HG02678 (cell line): ENCODE measurements at regions not wholly inside any gene's neighbourhood (a gene's known extent, or its start where the extent isn't known, plus 50 kb on each side); places are given as distances from the start of the nearest gene placed in this dataset.
A peak's percentile ranks its signal among the peaks of the same experiment; 100 is the strongest.

Experiments used
- ATAC-seq: cut with Tn5 transposase; IDR thresholded peaks from one replicate; pipeline ENCODE4 v1.9.1; 2021; ENCODE audit warnings: mild to moderate bottlenecking, moderate library complexity; ENCODE audit not compliant: unreplicated experiment

DNA sequence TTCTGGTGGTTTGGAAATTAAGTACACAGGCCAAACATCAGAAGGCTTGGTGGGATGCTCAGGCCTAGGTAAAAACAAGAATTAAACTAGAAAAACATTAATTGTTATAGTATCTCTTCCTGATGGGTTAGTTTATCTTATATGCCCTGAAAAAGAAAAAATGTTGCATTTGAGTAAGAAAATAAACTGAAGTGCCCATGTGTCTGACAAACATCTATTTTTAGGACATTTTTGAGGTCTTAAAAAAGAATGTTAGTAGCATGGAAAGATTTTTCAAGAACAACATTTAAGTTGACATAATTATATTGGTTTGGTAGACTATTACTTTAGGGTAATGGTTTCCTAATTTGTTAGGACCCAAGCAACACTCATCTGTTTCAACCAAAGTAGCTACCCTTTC lies 140.1 kb upstream of the RND3 start:
- no peak for ATAC-seq

DNA sequence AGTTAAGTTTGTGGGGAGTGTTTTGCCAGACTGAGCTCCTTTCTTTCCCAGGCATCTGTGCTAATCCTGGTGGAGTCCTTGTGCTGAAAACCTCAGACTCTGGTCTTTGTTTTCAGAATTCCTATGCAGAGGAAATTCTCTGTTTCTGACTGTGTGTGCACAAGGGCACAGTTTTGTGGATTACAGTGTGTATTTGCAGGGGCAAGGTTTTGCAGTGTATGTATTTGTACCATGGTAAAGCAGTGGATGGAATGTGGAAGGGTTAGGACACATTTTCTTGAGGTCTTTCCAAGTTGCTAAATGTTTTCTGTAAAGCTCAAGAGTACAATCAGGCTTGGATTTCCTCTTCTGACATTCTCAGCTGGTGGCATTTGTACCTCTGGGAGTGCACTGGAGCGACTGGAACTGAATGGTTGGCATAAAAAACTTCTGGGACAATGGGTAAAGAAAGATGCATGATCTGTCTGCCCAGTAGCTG lies 139.5 kb upstream of the RND3 start:
- no peak for ATAC-seq

DNA sequence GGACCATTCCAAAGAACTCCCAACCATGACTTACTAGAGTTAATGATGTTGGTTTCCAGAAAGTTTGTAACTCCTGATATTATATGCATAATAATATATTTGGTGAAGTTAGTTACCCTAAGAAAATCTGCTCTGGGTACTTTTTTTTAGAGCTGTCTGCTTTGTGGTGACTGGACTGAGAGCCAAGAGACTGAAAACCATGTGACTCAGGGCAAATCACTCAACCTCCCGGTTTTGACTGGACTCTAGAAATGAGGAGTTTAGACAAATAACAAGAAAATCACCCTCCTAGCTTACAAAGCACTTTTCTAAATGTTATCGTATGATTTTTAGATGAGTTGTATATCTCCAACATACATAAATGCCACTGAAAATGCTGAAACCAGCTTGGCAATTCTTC lies 138.3 kb upstream of the RND3 start:
- ATAC-seq, result no peak

DNA sequence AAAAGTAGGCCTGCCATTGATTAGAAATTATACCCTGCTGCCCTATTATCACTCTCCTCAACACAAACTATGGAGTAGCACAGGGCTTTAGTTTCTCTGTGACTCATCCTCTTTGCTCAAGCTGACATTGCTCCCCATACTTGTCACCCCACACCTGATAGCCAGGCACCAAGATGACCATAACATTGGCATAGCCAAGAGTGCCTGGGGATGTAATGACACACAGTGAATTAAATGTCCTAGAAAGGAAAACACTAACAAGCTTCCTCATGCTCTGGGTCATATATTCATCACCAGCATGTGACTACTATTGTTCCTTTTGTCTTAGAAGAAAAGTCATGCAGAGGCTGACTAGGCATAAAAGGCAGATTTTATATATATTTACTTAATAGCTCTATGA lies 137.8 kb upstream of the RND3 start:
- no peak for ATAC-seq

DNA sequence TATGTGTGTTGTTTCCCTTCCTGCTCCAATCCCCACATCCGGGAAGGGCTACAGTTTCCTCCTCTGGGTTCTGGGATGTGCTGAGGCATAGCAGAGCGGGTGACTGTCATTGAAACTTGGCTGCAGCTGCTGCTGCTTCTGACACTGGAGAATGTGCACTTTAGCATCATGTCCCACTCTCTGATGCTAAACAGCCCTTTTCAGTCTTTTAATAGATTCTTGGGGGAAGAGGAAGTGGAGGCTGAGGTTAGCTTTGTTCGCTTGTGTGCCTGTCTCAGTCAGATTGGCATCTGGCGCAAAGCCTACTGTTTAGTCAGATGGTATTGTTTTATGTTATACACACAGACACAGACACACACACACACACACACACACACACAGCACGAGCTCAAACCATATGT lies 136.5 kb upstream of the RND3 start:
- ATAC-seq, result peak; percentile 55

DNA sequence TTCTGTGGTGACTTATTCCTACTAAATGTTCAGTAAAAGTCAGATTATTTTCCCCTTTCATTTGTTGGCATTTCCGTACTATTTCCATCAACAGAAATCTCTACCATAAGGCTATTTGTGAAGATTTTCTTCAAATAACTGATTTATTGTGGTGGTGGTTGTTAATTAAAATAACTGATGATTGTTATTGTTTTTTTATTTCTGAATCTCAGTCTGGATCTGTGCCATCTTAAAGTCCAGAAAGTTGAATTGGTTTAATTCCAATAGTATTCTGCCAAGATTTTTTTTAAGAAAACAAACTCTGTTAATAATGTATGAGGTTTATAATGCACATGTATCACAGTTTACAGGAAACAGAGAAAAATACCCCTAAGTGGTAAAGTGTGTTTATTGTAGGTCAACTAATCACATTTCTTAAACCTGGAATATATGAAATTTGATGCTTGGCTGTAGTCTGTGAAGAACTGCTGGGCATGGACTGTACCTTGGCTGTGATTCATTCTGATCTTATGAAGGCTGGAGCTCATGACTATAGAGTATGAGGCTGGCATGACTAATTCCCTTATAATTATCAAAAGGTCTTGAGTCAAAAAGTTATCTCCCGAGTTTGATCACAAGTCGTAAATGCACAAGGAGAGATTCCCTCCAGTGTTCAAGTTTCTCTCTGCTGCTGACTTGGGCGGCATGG lies 134.2 kb upstream of the RND3 start:
- ATAC-seq, result no peak

DNA sequence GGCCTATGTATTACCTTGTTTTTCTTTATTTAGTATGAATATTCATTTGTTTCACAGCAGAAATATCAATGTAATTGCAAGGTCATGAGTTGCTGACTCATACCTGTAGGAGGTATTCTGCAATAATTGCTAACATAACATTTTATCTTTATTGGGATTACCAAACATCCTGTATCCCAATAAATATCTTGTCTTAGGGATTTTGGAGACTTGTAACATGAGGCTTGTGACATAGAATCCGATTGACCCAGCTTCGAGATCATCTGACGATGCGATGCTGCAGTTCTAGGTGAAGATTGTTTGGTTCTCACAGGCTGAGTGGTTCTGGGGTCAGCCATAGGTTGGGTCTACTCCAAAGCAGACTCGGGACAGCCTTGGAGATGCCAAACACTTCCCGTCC lies 133.4 kb upstream of the RND3 start:
- no peak for ATAC-seq

DNA sequence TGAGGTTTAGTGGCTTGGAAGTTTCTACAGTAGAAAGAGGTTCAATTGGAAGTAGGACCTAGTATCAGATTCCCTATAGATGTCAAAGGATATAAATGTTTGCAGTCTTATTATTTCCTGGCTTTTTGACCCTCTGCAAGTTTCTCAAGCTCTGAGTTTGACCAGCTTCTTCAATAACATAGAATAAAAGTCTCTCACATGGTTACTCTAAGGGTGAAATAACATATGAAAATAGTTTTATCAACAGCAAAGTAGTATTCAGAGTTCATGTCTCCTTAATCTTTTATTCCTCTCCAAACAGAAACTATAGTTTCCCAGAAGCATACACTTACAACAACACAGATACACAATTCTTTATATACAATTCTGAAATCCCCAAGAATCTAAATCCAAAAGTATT lies 132.9 kb upstream of the RND3 start:
- ATAC-seq, result no peak

DNA sequence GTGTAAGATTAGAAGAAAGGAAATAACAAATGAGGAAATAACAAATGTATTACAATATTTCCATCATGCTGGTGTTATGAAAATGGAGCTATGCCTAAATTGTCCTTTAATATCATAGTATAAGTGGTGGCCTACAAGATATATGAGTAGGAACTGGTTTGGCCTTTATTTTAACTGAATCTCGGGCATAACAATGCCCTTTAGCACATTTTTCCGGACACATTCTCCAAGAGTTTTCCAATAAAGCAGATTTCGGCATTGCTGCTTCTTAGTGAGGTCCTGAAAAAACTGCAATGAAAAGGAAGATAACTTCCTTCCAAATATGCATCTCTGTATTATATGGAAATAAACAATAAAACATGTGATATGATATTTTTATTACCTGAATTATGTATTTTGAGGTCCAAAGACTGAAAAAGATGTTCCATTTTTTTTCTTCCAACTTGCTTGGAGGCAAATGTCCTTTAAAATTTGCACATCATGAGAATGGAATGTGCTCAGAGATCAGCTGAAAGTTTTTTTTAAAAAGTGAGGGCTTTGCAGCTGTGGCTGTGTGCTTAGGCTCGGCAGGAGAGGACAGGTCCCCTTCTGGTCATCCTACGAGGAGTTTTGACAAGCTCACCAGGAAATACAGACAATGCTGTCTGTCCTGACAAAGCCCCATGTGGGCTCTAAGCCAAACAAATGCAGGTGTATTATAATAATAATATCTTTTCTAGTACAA lies 132.3 kb upstream of the RND3 start:
- no peak for ATAC-seq

DNA sequence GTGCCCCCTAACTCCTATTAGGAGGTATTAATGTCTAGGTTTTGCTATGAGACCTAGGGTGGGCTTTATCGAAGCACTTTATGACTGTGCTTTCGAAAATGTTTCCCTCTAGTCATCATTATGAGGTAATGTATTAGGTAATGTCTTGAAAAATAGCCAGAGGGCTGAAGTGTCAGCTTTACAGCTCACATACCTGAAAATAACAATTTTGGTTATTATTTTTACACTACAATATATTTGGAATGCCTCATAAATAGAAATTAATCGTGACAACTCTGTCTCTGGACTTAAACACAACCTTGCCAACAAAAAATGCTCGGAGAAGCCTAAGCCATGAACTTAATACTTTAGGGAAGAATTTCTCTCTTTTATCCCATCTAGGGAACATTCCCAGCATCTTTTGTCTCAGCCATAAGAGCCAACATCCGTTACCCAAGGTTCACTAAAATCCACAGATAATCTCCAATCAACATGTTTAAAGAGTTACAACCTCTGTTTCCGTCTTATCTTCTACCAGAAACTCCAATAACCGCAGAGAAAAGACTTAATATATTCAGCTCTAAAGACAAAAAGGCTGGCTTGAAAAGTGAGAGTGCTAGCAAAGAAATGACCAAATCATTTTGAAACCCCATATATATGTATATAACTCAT lies 130.9 kb upstream of the RND3 start:
- ATAC-seq, result no peak

DNA sequence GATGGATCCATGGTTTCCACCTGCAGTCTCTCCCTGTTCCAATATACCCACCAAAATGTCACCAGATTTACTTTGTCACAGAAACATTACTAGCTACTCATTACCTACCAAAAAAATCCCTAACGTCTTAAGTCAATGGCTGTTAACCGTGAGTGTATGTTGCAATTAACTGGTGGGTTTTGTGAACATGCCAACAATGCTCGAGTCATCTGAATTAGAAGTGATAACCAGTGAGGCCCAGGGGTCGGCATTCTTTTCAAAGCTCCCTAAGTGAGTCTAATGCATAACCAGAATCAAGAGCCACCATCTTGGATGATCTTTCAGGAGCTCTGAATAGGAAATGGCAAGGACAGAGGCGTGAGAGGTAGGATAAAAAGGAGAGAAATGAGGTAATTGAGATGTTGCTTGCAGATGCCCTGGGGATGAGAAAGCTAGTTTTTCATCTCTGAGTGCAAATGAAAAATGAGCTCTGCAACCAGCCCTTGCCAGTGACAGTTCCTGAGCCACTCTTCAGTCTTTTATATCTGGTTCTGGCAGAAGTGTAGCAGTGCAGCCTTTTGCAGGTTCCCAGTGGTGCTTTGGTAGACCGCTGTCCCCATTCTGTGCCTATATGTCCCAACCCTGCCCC lies 130.0 kb upstream of the RND3 start:
- no peak for ATAC-seq

DNA sequence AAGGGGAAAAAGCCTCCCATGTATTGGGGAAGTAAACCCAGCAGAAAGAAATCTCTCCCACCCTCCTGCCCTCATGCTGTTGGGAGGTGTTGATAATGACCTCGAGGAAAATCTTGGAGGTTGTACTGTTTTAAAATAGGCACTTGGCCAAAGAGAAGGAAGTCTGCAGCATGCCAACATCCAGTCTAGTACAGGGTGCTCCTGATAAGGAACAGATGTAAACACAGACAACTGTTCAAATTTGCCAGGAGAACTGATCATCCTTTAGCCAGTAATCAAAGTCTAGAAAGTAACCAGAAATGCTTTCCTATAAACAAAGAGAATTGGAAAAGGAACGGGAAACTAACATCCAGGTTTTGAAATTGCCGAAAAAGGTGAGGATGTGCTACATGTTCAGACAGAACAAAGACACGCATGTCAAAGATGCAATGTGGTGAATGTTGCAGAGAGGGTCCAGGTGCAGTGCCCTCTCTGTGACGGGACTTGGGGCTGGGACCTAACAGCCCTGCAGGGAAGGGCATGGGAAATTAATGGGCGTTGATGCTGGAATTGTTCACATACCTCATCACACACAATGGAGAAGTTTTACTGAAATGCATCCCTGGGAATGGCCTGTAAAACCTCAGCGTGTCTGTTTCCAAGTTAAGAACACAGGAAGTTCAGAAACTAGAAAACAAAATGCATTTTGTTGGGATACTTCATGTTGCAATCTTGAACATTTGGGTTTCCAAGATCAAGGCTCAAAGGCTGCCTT lies 125.7 kb upstream of the RND3 start:
- no peak for ATAC-seq

DNA sequence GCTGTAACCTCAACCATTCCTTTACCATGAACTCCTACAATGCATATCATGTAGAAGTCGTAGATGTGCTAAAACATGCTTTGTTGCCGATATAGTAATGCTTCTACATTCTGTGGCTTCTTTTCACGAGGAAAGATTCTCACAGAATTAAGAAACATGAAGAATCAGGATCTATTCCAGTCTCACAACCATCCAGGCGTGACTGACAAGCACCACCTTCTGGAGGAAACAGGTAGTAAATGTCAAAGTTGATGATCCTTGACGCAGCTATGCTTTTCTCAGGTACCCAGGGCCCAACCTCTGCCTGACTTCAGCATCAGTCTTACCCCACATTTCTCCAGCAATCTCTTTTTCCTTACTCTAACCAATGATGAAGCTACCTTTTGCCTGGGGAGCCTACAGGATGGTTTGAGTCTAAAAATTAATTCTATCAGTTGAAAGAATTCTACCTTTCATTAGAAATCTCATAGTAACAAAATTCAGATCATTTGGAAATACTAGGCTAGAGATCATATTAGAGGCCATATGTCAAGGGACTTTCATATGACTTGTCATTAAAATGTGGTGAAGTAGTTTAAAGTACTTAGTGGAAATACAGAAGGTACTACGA lies 123.3 kb upstream of the RND3 start:
- ATAC-seq, result no peak

DNA sequence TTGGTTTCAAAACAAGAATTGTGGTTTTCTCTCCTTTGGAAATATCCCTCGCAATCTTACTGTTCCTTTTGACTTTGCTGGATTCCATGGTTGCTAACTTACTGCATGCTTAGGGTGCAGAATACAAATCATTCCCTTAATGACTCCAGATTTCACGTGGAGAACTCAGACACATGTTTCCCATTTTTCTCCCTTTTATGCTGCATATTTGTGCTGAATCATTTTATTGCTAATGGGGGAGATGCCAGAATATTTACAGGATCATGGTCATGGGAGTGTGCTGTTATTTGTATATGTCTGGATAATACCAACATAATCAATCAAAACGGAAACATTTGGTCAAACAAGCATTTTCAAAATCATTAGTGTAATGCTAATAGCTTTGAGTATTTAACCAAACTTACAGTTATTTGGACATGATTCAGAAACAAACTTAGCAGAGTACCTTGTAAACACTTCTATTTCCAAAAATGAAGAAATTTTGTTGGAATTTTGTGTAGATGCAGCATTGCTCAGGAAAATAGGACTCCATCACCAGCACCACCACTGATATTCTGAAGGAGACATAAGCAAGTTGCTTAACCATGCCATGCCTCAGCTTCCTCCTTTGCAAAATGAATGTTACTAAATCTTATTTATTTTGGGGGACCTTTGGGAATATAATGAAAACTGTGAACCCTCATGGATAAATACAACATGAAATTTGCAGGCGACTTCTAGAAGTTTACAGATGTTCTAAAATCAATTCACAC lies 122.5 kb upstream of the RND3 start:
- no peak for ATAC-seq

DNA sequence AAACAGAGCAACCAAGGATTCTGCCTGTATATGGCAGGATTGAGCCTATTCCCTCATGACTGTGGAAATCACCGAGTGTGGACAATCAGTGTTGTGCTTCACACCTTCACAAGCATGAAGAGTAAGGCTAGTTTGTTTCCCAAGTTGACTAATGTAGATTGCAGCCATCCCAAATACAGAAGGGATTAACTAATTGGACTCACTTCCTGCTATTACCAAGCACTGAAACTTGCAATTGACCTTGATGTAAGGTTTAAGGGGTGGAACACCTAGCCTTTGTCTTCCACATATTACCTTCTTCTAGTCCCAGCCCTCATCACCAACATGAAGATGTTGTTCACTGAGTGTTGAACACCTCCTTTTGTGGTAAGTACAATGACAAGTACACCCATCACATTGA lies 120.9 kb upstream of the RND3 start:
- no peak for ATAC-seq

DNA sequence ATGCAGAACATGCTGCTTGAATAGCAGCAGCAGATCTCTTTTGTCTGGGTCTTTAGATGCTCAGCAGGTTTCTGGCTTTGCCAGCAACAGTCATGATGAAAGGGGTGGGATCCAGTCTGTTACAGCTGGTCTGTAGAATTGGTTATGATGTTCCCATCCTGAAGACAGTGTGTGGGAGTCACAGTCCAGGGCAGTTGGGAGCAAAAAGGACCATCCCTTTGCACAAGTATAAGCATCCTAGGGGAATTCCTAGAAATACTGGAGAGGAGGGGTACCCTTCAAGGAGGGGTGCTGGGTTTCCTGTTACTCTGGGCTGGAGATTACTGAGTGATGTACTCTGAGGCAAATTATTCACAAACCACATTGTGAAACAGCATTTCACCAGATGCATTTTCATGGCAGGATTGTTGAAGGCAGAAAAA lies 119.9 kb upstream of the RND3 start:
- no peak for ATAC-seq

DNA sequence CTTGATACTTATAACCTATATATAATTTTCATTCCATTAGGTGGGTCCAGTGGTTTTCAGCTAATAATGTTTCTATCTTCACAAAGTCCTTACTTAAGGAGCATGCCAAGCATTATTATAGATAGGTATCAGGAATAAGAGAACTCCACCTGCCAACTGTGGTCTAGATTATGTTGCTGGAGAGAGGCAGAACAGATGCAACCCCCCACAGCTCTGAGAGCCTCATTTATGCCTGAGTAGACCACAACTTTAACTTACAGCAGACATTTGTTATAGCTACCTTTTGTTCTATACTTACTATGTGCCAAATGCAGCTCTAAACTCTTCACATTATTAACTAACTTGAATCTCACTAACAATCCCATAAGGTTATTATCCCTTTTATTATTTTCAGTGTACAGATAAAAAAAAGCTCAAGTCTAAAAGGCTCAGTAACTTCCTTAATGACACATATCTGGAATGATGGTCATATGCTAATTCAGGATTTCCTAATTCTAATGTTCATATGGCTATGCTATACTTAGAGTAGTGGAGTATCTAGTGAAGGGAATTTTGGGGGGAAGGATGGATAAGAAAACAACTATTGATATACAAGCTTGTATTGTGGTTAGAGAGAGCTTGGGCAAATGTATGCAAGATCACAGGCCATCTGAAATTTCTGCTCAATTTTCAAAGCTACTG lies 119.1 kb upstream of the RND3 start:
- ATAC-seq, result no peak

DNA sequence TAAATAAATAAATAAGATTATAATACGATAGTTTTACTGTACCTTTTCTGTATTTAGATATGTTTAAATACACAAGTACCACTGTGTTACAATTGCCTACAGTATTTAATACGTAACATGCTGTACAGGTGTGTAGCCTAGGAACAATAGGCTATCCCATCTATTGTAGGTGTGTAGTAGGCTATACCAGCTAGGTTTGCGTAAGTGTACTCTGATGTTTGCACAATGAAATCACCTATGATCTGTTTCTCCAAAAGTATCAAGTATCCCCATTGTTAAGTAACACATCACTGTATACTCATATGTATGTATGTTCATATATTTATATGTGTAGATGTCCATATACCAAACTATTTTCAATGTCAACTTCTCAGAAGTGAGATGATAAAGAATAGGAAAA lies 118.2 kb upstream of the RND3 start:
- no peak for ATAC-seq
